ENCODE measurements at regions not wholly inside any gene's neighbourhood (a gene's known extent, or its start where the extent isn't known, plus 50 kb on each side); places are given as distances from the start of the nearest gene placed in this dataset.
A peak's percentile ranks its signal among the peaks of the same experiment; 100 is the strongest.

DNA sequence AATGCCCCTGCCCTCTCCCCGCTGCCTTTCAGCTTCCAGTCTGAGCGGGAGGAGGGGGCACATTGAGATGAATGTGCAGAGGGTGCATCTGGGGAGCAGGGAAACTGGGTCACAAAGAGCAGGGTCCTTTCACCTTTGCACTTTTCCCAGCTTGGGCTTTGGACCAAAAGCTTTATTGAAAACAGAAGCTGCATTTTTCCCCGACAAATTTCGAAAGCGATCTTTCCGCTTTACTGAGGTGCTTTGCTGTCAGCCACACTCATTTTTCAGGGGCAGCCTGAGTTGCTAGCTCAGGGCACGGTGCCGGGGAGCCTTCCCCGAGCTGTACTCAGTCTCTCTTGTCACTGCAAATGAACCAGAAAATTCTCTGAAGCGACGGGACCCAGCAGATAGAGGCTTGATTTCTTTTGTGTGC is 283.7 kb upstream of the SOX4 start:
- H3K4me3 ChIP-seq (ENCODE audit: low read length) = peak overlapping the region; percentile 32
- no peaks in the 10 kb centered on the region for H3K27me3 ChIP-seq (ENCODE audit: insufficient read depth, low read depth, low read length)
- H3K36me3 ChIP-seq (ENCODE audit: insufficient read depth, low read length) = no peaks in the 10 kb centered on the region
- no peaks in the 10 kb centered on the region for H3K79me2 ChIP-seq (replicated peaks; ENCODE audit: insufficient read depth, low read length)
- TF ChIP-seq, protein P1, sequence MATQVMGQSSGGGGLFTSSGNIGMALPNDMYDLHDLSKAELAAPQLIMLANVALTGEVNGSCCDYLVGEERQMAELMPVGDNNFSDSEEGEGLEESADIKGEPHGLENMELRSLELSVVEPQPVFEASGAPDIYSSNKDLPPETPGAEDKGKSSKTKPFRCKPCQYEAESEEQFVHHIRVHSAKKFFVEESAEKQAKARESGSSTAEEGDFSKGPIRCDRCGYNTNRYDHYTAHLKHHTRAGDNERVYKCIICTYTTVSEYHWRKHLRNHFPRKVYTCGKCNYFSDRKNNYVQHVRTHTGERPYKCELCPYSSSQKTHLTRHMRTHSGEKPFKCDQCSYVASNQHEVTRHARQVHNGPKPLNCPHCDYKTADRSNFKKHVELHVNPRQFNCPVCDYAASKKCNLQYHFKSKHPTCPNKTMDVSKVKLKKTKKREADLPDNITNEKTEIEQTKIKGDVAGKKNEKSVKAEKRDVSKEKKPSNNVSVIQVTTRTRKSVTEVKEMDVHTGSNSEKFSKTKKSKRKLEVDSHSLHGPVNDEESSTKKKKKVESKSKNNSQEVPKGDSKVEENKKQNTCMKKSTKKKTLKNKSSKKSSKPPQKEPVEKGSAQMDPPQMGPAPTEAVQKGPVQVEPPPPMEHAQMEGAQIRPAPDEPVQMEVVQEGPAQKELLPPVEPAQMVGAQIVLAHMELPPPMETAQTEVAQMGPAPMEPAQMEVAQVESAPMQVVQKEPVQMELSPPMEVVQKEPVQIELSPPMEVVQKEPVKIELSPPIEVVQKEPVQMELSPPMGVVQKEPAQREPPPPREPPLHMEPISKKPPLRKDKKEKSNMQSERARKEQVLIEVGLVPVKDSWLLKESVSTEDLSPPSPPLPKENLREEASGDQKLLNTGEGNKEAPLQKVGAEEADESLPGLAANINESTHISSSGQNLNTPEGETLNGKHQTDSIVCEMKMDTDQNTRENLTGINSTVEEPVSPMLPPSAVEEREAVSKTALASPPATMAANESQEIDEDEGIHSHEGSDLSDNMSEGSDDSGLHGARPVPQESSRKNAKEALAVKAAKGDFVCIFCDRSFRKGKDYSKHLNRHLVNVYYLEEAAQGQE (IDR thresholded peaks at IDR 0.05; ENCODE audit: borderline replicate concordance) = no peak
- no peak overlapping the region for H3K4me2 ChIP-seq (ENCODE audit: low read length)
- no peaks in the 10 kb centered on the region for H3K9me2 ChIP-seq (ENCODE audit: insufficient read depth, low read length)
- H3K9me3 ChIP-seq (ENCODE audit: low read length) = no peaks in the 10 kb centered on the region
- peak overlapping the region; percentile 65 for H3K27ac ChIP-seq (ENCODE audit: low read length)
- peak overlapping the region; percentile 41 for H3K9ac ChIP-seq (ENCODE audit: low read length)
- no peaks in the 10 kb centered on the region for H3F3A ChIP-seq (ENCODE audit: insufficient read depth, low read length, poor library complexity, severe bottlenecking)
- no peak overlapping the region for H2AFZ ChIP-seq (ENCODE audit: low read depth, low read length)
- no peaks in the 10 kb centered on the region for H4K20me1 ChIP-seq (ENCODE audit: insufficient read depth)

DNA sequence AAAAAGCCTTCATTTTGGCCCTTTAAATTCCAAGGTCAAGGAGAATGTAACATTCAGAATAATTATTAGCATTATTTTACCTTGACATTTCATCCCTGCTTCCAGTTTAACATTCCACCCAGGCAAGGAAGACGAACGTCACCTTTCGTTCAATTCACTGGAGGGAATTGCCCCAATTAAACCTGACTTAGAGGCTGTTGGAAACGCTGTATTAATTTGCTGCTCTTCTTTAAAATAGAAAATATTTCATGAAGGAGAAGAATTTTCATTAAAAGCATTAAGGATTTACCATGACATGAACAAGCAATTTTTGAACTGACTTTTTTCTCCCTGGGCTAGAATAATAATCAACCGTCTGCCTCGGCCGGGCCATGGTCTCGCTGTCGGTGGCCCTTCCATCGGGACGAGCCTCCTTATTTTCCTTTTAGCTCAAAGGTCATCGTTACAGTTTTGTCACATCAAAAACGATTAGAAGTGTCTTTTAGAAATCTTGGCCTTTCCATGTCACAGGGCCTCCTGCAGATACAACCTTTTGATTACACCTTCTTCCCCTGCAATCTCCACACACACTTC is 282.9 kb upstream of the SOX4 start:
- no peaks in the 10 kb centered on the region for H3K79me2 ChIP-seq (replicated peaks; ENCODE audit: insufficient read depth, low read length)
- TF ChIP-seq EP300 (conservative IDR thresholded peaks at IDR 0.05; ENCODE audit: poor library complexity, severe bottlenecking) = no peak
- TF ChIP-seq TAF1 (IDR thresholded peaks at IDR 0.05; ENCODE audit: low read depth) = no peak
- TF ChIP-seq, protein P1 (IDR thresholded peaks at IDR 0.05; ENCODE audit: borderline replicate concordance) = no peak
- no peak for TF ChIP-seq POLR2AphosphoS5 (IDR thresholded peaks at IDR 0.05)
- TF ChIP-seq MXI1 (conservative IDR thresholded peaks at IDR 0.05; ENCODE audit: poor library complexity, severe bottlenecking) = no peak
- TF ChIP-seq, protein P2, sequence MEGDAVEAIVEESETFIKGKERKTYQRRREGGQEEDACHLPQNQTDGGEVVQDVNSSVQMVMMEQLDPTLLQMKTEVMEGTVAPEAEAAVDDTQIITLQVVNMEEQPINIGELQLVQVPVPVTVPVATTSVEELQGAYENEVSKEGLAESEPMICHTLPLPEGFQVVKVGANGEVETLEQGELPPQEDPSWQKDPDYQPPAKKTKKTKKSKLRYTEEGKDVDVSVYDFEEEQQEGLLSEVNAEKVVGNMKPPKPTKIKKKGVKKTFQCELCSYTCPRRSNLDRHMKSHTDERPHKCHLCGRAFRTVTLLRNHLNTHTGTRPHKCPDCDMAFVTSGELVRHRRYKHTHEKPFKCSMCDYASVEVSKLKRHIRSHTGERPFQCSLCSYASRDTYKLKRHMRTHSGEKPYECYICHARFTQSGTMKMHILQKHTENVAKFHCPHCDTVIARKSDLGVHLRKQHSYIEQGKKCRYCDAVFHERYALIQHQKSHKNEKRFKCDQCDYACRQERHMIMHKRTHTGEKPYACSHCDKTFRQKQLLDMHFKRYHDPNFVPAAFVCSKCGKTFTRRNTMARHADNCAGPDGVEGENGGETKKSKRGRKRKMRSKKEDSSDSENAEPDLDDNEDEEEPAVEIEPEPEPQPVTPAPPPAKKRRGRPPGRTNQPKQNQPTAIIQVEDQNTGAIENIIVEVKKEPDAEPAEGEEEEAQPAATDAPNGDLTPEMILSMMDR (IDR thresholded peaks at IDR 0.05; ENCODE audit: poor library complexity, severe bottlenecking) = no peak
- TF ChIP-seq SMC3 (conservative IDR thresholded peaks at IDR 0.05; ENCODE audit: poor library complexity) = no peak
- no peak for TF ChIP-seq RAD21 (conservative IDR thresholded peaks at IDR 0.05)
- TF ChIP-seq EZH2 (IDR thresholded peaks at IDR 0.05; ENCODE audit: borderline replicate concordance, insufficient read depth, low read length, poor library complexity, severe bottlenecking) = no peak
- no peak overlapping the region for H2AFZ ChIP-seq (ENCODE audit: low read depth, low read length)
- no peaks in the 10 kb centered on the region for H3K36me3 ChIP-seq (ENCODE audit: insufficient read depth, low read length)
- H3K4me2 ChIP-seq (ENCODE audit: low read length) = no peak overlapping the region
- H3K9me3 ChIP-seq (ENCODE audit: low read length) = no peaks in the 10 kb centered on the region
- no peak overlapping the region for H3K9ac ChIP-seq (ENCODE audit: low read length)
- H3K9me2 ChIP-seq (ENCODE audit: insufficient read depth, low read length) = no peaks in the 10 kb centered on the region
- H4K20me1 ChIP-seq (ENCODE audit: insufficient read depth) = no peaks in the 10 kb centered on the region
- no peaks in the 10 kb centered on the region for H3K27me3 ChIP-seq (ENCODE audit: insufficient read depth, low read depth, low read length)
- H3K27ac ChIP-seq (ENCODE audit: low read length) = peak overlapping the region; percentile 65
- no peaks in the 10 kb centered on the region for H3F3A ChIP-seq (ENCODE audit: insufficient read depth, low read length, poor library complexity, severe bottlenecking)
- H3K4me3 ChIP-seq (ENCODE audit: low read length) = peak overlapping the region; percentile 32
